Pulmonary artery endothelial cell (primary cell): ENCODE measurements at regions not wholly inside any gene's neighbourhood (a gene's known extent, or its start where the extent isn't known, plus 50 kb on each side); places are given as distances from the start of the nearest gene placed in this dataset.
"Not testable (repeated sequence)": the region's sequence is repeated elsewhere in the genome, so short reads cannot be mapped to it uniquely, and the experiment has no call there.

ENCODE experiments used
- DNase-seq: peaks from one replicate; pipeline ENCODE4 v3.0.0-alpha.2; 2011; ENCODE audit warnings: low read depth, low spot score

DNA sequence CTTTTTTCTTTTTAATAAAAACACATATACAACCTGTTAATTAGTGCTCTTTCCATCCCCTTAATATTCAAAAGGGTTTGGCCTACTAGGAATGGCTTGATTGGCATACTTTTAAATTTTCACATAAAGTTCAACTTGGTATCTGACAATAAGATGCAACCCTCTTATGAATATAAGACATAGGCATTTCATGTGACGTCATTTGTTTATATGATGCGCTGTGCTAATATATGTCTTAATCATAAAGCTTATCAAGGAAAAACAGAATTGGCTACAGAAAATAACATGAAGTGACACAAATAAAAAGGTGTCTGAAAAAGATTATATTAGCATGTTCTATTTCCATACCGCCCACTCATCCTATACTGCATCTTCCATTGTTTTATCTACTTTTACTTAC is 1642.4 kb downstream of the EFNA5 start:
- no peak for DNase-seq

DNA sequence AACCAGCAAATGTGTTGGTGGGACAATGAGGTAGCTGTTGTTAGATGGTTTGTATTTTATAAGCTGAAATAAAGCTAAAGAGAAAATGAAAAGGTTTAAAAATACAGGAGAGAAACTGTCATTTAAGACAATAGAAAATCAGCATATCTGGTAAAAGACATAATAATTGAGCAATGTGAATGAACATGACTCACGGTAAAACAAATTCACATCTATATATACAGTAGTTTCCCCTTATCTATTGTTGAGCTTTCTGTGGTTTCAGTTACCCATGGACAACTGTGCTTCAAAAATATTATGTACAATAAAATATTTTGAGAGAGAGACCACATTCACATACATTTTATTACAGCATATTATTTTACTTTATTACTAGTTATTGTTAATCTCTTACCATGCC is 1649.8 kb downstream of the EFNA5 start:
- no peak for DNase-seq

DNA sequence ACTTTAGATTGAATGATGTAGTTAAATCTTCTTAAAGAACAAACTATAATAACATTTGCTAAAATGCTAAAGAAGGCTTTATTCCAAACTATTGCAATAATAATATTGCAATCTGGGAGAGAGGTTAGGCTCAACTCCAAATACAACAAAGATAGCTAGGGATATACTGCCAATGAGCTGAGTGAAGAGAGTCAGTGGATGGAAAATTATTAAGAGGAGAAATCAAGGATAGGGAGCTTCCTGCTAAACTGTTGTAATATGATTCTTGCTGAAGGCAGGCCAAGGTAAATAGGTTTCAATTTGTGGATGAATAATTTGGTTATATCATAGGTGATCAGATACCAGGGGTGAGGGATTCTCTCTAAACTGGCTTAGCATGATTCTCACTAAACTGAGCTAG is 1651.5 kb downstream of the EFNA5 start:
- DNase-seq, result no peak

DNA sequence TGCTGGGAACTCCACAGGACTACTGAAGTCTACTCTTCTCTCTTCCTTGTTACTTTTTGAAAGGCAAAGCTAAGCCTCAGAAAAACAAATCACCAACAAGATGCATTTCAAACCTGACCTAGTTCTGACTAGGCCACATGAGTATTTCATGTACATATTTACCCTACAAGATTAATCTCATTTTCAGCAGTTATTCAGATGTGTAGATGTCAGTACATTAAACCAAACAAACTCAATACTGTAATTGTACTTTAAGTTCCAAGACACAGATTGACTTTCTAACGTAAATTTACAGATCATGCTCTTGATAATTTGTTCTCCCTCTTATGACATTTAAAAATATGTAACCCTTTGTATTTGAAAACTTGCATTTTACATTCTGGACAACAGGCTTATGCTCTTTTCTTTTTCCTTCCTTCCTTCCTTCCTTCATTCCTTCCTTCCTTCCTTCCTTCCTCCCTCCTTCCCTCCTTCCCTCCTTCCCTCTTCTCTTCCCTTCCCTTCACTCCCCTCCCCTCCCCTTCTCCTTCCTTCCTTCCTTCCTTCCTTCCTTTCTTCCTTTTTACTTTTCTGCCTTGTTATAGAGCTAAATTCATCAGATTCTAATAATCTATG is 1653.4 kb downstream of the EFNA5 start:
- DNase-seq, result no peak

GRCh38 chr5:106014262-106014661 is 1656.5 kb downstream of the EFNA5 start:
- DNase-seq, result no peak

DNA sequence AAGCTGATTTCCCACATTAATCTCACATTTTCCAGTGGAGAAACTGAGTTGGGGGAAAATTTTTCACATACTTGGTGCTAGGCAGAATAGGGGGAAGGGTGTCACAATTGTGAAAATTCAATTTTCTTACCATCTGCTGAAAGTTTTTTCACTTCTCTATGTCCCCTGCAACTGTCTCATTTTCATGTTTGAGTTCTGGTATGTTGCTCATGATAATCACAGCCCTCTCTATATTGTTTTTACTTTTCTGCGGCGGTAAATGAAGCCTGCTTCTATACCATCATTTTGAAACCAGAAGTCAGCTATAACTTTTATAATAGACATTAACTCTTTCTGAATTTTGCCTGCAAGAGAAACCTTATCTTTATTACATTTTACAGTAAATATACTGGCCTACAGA is 1664.5 kb downstream of the EFNA5 start:
- DNase-seq, result no peak

DNA sequence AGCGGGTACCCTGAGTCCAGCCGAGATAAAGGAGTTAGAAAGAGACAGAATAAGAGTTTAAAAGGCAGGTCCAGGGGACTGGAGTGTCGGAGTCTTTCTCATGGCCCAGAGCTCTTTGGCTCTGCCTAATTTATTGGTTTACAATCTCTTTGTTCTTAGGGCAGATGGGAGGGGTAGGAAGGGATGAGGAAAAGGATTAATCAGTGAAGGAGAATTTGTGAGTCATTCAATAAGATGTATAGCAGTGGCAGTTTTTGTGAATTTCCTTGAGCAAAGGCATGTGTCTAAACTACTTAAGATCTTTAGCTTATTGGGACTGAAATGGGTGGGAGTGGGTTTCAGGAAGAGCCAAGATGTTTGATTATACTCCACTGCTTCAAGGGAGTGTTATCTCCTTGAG is 1671.7 kb downstream of the EFNA5 start:
- DNase-seq, result not testable (repeated sequence)

- DNase-seq, result no peak
These were observed 1677.7 kb downstream of the EFNA5 start for GRCh38 chr5:105993027-105993426.

GRCh38 chr5:105982526-105982925 is 1688.2 kb downstream of the EFNA5 start:
- DNase-seq, result no peak

DNA sequence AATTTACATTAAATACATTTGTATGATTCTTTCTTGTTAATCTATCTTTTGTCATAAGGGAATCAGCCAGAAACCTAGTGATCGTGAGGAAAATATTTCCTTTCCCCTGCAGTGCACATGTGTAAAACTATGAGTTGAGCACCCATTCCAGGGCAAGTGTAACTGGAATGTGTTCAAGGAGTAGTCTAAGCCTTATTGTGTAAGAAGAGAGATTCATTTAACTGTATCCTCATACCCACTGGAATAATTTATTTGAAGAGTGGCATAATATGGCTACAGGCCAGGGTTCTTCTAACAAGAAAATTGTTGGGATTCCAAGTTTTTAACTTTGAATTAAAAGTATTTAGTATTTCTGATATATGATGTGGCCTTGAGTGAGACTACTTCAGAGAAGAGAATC is 1692.7 kb downstream of the EFNA5 start:
- DNase-seq, result no peak

DNA sequence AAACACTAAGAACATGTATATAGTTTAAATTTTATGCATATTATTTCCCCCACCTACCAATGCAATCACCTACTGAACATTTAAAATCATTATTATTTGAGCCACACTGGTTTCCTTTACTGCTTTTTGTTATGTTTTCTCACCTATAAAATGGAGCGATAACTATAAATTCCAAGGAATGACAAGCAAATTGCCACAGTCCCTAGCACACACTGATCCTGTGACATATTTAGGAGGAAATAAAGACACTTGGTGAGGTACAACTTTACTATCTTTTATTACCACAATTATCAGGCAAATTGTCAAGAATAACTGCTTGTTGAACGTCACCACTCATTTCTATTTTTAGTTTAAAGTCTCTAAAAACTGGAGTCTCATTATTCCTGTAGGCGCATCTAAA is 1693.6 kb downstream of the EFNA5 start:
- DNase-seq, result no peak

GRCh38 chr5:105970919-105971318 is 1699.8 kb downstream of the EFNA5 start:
- DNase-seq, result no peak

DNA sequence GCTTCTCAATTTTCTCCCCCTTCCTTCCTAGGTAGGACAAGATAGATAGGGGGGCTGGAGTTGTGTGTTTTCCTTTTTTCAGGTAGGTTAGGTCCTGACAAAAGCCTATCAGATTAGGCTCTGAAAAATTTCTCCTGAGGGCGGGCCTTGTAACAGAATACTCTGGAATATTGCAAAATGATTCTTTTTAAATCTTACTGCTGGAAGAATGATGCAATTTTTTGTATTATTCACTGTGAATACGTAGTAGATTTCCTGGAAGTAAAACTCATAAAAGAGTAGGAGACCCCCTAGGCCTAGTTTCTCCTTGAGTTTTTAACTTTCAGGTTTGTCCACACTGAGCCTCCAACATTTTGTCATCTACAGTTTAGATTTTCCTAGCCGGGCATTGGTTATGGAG is 1701.8 kb downstream of the EFNA5 start:
- DNase-seq, result no peak

- no peak for DNase-seq
These were observed 1707.0 kb downstream of the EFNA5 start for GRCh38 chr5:105963696-105964255.

DNA sequence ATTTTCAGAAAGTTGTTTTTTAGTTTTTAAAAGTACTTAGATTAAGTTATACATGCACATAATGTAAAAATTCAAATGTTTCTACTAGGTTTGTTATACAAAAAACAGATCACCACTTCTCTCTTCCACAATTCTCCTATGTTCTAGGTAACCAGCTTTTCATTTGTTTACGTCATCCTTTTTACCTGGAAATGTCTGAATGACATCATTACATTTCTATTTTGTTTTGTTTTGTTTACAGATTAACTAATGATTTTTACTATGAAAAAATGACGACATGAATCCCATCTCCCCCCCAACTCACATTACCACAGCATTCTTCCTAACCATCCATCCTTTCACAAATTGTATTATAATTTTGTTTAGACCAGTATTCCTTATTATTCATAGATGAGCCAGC is 1709.2 kb downstream of the EFNA5 start:
- no peak for DNase-seq

- DNase-seq, result no peak
These were observed 1714.1 kb downstream of the EFNA5 start for GRCh38 chr5:105956456-105957196.

DNA sequence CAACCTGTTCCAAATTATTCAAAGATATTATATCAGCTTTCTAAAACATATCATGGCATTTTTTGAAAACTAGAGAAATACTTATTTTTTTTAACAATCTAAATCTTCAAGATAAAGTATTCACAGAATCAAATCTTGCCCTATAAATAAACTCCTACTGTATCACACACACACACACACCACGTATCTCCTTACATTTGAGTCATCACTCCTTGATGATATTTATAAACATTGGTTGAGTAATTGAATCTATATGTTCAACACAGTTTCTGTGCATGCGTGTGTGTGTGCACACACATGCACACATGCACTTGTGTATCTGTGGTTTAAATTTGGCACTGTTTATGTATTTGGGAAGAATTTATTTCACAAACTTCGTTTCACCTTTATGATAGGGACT is 1716.4 kb downstream of the EFNA5 start:
- no peak for DNase-seq

GRCh38 chr5:105953616-105954015 is 1717.1 kb downstream of the EFNA5 start:
- no peak for DNase-seq

GRCh38 chr5:105952875-105953274 is 1717.9 kb downstream of the EFNA5 start:
- no peak for DNase-seq

DNA sequence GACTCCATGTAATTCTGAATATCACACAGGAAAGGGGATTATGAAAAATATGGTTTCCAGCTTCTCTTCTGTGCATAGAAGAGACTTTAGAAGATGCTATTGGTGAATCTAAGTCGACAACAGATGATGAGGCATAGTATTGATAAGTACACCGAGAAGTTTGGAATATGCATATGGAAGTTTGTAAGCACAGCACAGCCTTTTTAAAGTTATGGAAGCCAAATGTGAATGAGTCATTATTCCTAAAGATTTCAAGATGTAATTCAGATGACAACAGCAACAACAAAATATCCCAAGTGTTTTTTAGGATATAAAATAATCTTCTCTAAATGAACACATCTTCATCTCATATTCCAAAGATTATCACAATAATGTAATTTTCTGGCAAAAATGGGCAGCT is 1723.3 kb downstream of the EFNA5 start:
- DNase-seq, result no peak

DNA sequence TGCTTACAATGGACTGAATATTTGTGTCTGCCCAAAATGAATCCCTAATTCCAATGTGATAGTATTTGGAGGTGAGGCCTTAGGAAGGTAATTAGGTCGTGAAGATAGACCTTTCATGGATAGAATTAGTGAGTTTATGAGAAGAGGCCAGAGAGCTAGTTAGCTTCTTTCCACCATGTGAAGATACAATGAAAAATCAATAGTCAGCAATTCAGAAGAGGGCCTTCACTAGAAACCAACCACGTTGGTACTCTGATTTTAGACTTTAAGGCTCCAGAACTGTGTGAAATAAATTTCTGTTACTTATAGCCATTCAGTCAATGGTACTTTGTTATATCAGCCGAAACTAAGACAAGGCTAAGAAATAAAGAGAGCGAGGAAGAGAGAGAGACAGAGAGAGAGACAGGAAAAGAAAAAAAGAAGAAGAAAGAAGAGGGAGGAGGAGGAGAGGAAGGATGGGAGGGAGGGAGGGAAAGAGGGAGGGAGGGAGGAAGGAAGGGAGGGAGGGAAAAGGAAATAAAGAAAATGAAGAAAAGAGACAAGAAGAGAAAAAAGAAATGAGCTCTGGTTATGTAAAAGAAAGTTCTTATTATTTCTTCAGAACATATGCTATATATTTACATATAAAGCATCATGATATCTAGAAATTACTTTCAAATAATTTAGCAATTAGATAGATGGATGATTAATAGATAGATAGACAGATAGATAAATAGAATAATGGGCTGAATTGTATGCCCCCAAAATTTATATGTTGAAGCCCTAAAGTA is 1725.3 kb downstream of the EFNA5 start:
- no peak for DNase-seq

GRCh38 chr5:105940181-105940580 is 1730.6 kb downstream of the EFNA5 start:
- no peak for DNase-seq
